ENCODE measurements at regions not wholly inside any gene's neighbourhood (a gene's known extent, or its start where the extent isn't known, plus 50 kb on each side); places are given as distances from the start of the nearest gene placed in this dataset.

- no peak for TF ChIP-seq REST (IDR thresholded peaks at IDR 0.05; ENCODE audit: insufficient read depth in 1 of 2, low read depth in 2 of 2, low read length in 1 of 2)
- TF ChIP-seq SIN3A (IDR thresholded peaks at IDR 0.05; ENCODE audit: borderline replicate concordance, insufficient read depth, low read depth, low read length): no peak
- no peak for TF ChIP-seq CTCF (IDR thresholded peaks at IDR 0.05)
Measured at GRCh38 chr13:94854688-94855087, 142.3 kb upstream of the SOX21 start.

Measured in Panc1 (cell line).